ENCODE measurements at regions not wholly inside any gene's neighbourhood (a gene's known extent, or its start where the extent isn't known, plus 50 kb on each side); places are given as distances from the start of the nearest gene placed in this dataset.

DNA sequence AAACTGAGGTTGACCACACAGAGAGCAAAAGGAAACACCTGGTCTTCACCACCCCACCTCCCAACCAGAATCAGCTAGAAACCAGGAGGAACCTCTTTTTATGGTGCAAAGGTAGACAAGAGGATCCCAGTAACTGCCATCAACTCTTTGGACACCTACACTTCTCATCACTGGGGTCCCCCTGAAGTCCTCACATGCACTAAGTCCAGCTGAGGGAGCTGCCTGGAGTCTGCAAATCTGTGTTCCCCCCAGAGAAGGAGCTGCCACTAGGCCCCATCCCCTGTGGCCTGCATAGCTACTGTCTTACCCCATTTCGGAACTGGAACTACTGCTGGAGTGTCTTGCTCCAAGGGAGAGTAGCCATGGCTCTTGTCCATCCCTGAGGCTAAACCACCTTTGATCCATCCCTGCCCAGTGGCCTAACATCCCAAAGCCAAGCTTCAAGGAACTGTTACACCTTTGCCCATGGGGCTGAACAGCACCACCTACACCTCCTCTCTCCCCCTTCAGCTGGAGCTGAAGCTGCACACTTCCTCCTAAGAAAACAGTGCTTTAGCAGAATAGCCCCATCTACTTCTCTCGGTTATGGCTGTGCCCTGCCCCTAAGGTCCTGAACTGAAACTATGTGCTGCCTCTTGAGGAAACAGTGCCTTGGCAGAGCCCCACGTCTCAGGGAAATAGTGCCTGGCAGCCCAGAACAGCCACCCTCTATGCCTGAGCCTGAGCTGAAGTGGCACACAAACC, 85.4 kb upstream of the CD53 start:
- no peak overlapping the region for H3K27ac ChIP-seq
- DNase-seq (ENCODE audit: low spot score in 2 of 2), result no peak
- no peaks in the 10 kb centered on the region for H3K27me3 ChIP-seq
- TF ChIP-seq, protein P1, sequence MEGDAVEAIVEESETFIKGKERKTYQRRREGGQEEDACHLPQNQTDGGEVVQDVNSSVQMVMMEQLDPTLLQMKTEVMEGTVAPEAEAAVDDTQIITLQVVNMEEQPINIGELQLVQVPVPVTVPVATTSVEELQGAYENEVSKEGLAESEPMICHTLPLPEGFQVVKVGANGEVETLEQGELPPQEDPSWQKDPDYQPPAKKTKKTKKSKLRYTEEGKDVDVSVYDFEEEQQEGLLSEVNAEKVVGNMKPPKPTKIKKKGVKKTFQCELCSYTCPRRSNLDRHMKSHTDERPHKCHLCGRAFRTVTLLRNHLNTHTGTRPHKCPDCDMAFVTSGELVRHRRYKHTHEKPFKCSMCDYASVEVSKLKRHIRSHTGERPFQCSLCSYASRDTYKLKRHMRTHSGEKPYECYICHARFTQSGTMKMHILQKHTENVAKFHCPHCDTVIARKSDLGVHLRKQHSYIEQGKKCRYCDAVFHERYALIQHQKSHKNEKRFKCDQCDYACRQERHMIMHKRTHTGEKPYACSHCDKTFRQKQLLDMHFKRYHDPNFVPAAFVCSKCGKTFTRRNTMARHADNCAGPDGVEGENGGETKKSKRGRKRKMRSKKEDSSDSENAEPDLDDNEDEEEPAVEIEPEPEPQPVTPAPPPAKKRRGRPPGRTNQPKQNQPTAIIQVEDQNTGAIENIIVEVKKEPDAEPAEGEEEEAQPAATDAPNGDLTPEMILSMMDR (IDR thresholded peaks at IDR 0.05), result no peak
- H3K4me1 ChIP-seq, result no peaks in the 10 kb centered on the region
- no peak overlapping the region for H3K4me3 ChIP-seq
- H3K36me3 ChIP-seq, result no peaks in the 10 kb centered on the region
- no peaks in the 10 kb centered on the region for H3K9me3 ChIP-seq
- intact Hi-C loops (cut with DNase I), result no loop called here

DNA sequence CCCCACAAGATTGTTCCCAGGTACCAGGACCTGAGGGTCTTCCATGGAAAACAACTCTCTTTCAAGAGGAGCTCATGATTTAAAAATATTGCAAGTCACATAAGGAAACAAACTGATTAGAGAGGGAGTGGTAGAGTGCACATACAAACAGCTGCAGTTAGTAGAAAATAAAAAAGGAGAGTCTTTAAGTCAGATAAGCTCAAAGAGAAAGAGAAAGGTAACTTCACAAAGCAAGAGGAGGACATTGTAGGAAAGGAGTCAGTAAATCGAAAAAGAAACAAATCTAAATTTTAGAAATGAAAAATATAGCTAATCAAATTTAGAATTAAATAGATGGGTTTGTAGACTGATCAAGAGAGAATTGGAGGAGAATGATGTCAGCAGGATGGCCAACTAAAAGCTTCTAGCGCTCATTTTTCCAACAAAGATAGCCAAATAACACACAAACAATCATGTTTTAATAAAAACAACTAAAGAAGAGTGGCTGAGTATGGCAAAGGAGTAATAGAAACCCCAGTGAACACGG, 86.1 kb upstream of the CD53 start:
- no peak for DNase-seq (ENCODE audit: low spot score in 2 of 2)
- no peaks in the 10 kb centered on the region for H3K4me1 ChIP-seq
- TF ChIP-seq, protein P1 (IDR thresholded peaks at IDR 0.05), result no peak
- no peaks in the 10 kb centered on the region for H3K27me3 ChIP-seq
- no peak overlapping the region for H3K27ac ChIP-seq
- intact Hi-C loops (cut with DNase I), result no loop called here
- no peaks in the 10 kb centered on the region for H3K36me3 ChIP-seq
- no peaks in the 10 kb centered on the region for H3K9me3 ChIP-seq
- H3K4me3 ChIP-seq, result no peak overlapping the region

DNA sequence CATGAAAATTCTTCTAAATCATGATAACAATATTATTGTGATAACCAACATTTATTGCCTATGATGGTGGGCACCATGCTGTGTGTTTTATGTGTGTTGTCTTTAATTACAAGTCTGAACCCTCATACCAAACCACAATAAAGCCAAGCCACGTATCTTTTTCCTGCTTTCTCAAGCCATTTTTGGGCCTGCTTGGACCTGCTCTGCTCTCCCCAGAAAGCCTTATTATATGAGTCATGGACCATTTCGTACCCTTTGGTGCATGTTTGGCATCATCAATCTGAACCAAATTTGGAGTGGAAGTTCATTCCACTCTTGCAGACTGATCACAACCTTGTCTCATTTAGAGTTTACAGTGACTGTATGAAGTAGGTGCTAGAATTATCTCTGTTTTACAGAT, 87.3 kb upstream of the CD53 start:
- Histone ChIP-seq H3K4me3 (no peak overlapping the region), H3K4me1 (no peaks in the 10 kb centered on the region), H3K9me3 (no peaks in the 10 kb centered on the region), H3K36me3 (no peaks in the 10 kb centered on the region), H3K27ac (no peak overlapping the region), H3K27me3 (no peaks in the 10 kb centered on the region)
- DNase-seq (ENCODE audit: low spot score in 2 of 2), result no peak
- intact Hi-C loops (cut with DNase I), result no loop called here
- TF ChIP-seq, protein P1 (IDR thresholded peaks at IDR 0.05), result no peak

DNA sequence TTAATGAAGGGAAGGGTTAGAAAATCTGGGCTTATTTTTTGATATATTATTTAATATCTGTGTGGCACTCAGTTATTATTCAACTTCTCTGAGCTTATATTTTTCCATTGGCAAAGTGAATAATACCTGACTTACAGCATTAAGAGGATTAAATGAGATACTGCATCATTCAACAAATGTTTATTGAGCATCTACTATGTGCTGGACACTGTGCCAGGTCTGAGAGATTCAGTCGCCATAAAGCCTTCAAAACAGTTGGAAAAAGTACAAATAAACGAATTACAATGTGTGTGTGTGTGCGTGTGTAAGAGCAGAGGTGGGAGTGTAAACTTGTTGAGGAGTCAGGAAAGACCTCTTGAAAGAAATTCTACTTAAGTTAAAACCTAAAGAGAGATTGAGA, 87.9 kb upstream of the CD53 start:
- intact Hi-C loops (cut with DNase I), result no loop called here

DNA sequence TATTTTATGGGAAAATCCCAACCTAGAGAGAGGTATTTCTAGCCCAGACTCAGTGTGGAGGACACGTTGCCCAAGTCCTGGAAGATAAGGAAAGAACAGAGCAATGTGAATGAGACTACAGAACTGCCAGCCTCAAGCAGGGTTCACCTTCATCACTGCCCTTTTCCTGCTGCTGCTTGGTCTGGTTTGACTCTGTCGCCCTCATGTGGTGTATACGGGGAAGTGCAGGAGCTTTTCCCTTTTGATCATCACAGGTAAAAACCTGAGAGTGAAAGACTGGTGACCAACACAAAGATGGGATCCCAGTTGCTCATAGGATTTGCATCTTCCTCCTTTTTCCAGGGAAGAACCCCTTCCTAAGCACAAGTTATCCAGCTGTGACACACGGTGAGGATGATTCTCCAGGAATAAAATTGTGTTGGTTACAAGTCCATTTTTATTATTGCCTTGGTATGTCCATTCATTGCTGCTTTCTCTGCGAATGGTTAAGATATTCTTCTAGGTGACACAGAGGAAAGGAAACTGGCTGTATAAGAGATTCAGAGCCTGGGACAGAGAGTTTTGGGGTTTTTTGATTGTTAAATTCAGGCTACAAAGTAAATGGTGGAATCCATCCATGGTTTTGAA, 89.5 kb upstream of the CD53 start:
- TF ChIP-seq, protein P1 (IDR thresholded peaks at IDR 0.05), result peak; percentile 59 to 89 (median 78)
- intact Hi-C loops (cut with DNase I), result loop anchor here (5.0 kb wide), 1 partner anchor 151 kb away; no protein-coding TSS in a partner anchor
- Histone ChIP-seq H3K4me3 (no peak overlapping the region), H3K27me3 (no peaks in the 10 kb centered on the region), H3K4me1 (no peaks in the 10 kb centered on the region), H3K9me3 (no peaks in the 10 kb centered on the region), H3K27ac (no peak overlapping the region), H3K36me3 (no peaks in the 10 kb centered on the region)
- DNase-seq (ENCODE audit: low spot score in 2 of 2), result no peak

More for the DNA sequence above, 87.9 kb upstream of the CD53 start:
- Histone ChIP-seq H3K4me3 (no peak overlapping the region), H3K27ac (no peak overlapping the region), H3K9me3 (no peaks in the 10 kb centered on the region), H3K27me3 (no peaks in the 10 kb centered on the region), H3K4me1 (no peaks in the 10 kb centered on the region), H3K36me3 (no peaks in the 10 kb centered on the region)
- no peak for DNase-seq (ENCODE audit: low spot score in 2 of 2)
- TF ChIP-seq, protein P1 (IDR thresholded peaks at IDR 0.05), result no peak

All from ascending aorta (tissue), 2 donors.